K562 (cell line): ENCODE measurements at regions not wholly inside any gene's neighbourhood (a gene's known extent, or its start where the extent isn't known, plus 50 kb on each side); places are given as distances from the start of the nearest gene placed in this dataset.

Experiments used
- ATAC-seq: fragments of 200-7000 bp; cut with Tn5 transposase; 3 replicates; pipeline ENCODE4 v1.9.1; 2020; ENCODE audit warnings: moderate library complexity
- BruUV-seq: library from RNA; stranded (reverse); fragments of 400-500 nt; replicated peaks from 2 replicates; lab custom pipeline; 2021; lab: Mats Ljungman, UMichigan
- CTCF ChIA-PET: fragments of 300-600 bp; formaldehyde crosslinking; extraction: SDS; loops from one replicate; lab custom pipeline; 2021; ENCODE audit warnings: low intra/inter-chr PET ratio; lab: Yijun Ruan, JAX
- POLR2A ChIA-PET: fragments of 300-600, 350-650 bp; sonication (Branson Sonifier 250); formaldehyde crosslinking; extraction: SDS; loops from one replicate; lab custom pipeline; 2021; ENCODE audit warnings: antibody characterized with exemption, inconsistent platforms; lab: Yijun Ruan, JAX
- DNase-seq, 4 experiments: peaks; one replicate each; pipeline versions ENCODE4 v3.0.0 to v3.0.0-alpha.2; 2011 to 2018; ENCODE audit warnings: low spot score in 3 of 4, mixed read lengths in 3 of 4; ENCODE audit errors: extremely low read depth in 1 of 4
- FAIRE-seq: peaks from 2 replicates; lab custom pipeline; 2011; peaks lifted over from hg19 to GRCh38; lab: Jason Lieb, UNC
- H2AFZ ChIP-seq: 2 replicates; pipeline ENCODE4 v1.6.0; 2011; ENCODE audit warnings: low read depth, low read length, control low read depth, inconsistent platforms
- H3K27ac ChIP-seq: fragments of 200-600 bp; 3 replicates; pipeline ENCODE4 v1.8.0; 2011; ENCODE audit warnings: low read depth, mild to moderate bottlenecking, control low read depth, inconsistent platforms, low read length, moderate library complexity, mixed read lengths; ENCODE audit errors: extremely low read depth
- H3K27me3 ChIP-seq, 2 experiments: fragments of 300-600 bp in 1 of 2; 2 replicates in 1 of 2; 3 replicates in 1 of 2; pipeline versions ENCODE4 v1.6.0 to v1.8.0; 2011; ENCODE audit warnings: inconsistent platforms in 2 of 2, low read length in 2 of 2, mild to moderate bottlenecking in 1 of 2, mixed read lengths in 1 of 2, moderate library complexity in 1 of 2; ENCODE audit not compliant: control insufficient read depth in 2 of 2, insufficient read depth in 2 of 2
- H3K36me3 ChIP-seq: fragments of 300-600 bp; 3 replicates; pipeline ENCODE4 v1.8.0; 2011; ENCODE audit warnings: mild to moderate bottlenecking, low read length, inconsistent platforms; ENCODE audit not compliant: control insufficient read depth, insufficient read depth
- H3K4me1 ChIP-seq, 2 experiments: fragments of 200-600 bp in 1 of 2; replicated peaks in 1 of 2; 2 replicates in 1 of 2; 3 replicates in 1 of 2; pipeline versions ENCODE4 v1.5.1 to v1.8.0; 2011; ENCODE audit warnings: inconsistent platforms in 2 of 2, low read length in 2 of 2, mild to moderate bottlenecking in 1 of 2, mixed read lengths in 1 of 2, moderate library complexity in 1 of 2; ENCODE audit not compliant: control insufficient read depth in 2 of 2, insufficient read depth in 2 of 2
- H3K4me2 ChIP-seq: 2 replicates; pipeline ENCODE4 v1.6.1; 2011; ENCODE audit warnings: low read length, control low read depth, inconsistent platforms, mixed read lengths; ENCODE audit not compliant: insufficient read depth
- H3K4me3 ChIP-seq: fragments of 200-600 bp; sonication (generic), shearing (Covaris generic); 2 replicates; pipeline ENCODE4 v1.5.1; 2016; ENCODE audit warnings: control low read depth, inconsistent platforms
- H3K79me2 ChIP-seq: fragments of 200-600 bp; 3 replicates; pipeline ENCODE4 v1.8.0; 2011; ENCODE audit warnings: low read length, inconsistent platforms; ENCODE audit not compliant: control insufficient read depth, insufficient read depth
- H3K9ac ChIP-seq, 2 experiments: 2 replicates each; pipeline versions ENCODE4 v1.6.0 to v1.6.1; 2011; ENCODE audit warnings: low read depth in 2 of 2, low read length in 2 of 2, control low read depth in 1 of 2, inconsistent platforms in 1 of 2, mild to moderate bottlenecking in 1 of 2, mixed read lengths in 1 of 2; ENCODE audit not compliant: insufficient read depth in 1 of 2
- H3K9me1 ChIP-seq: one replicate; pipeline ENCODE4 v1.6.0; 2011; ENCODE audit warnings: inconsistent platforms, mild to moderate bottlenecking, low read length, moderate library complexity; ENCODE audit not compliant: control insufficient read depth, insufficient read depth
- H3K9me3 ChIP-seq: replicated peaks from 2 replicates; pipeline ENCODE4 v1.5.1; 2011; ENCODE audit warnings: low read depth, low read length, inconsistent platforms; ENCODE audit not compliant: control insufficient read depth, insufficient read depth
- H4K20me1 ChIP-seq: replicated peaks from 2 replicates; pipeline ENCODE4 v1.6.1; 2011; ENCODE audit warnings: low read length, inconsistent platforms, mixed read lengths; ENCODE audit not compliant: control insufficient read depth, insufficient read depth
- DIDO1 ChIP-seq: fragments of 450-650 bp; IDR thresholded peaks from 2 replicates; pipeline ENCODE4 v1.6.1; 2016; ENCODE audit warnings: low read depth, missing biosample characterization, missing genetic modification characterization
- FOXA1 ChIP-seq: fragments of 450-650 bp; IDR thresholded peaks from 2 replicates; pipeline ENCODE4 v1.6.1; 2016; ENCODE audit warnings: mild to moderate bottlenecking, borderline replicate concordance
- MAFG ChIP-seq: fragments of 450-650 bp; conservative IDR thresholded peaks from 2 replicates; pipeline ENCODE4 v1.6.1; 2016; ENCODE audit warnings: missing genetic modification characterization, missing compliant biosample characterization
- PHF20 ChIP-seq: fragments of 450-650 bp; IDR thresholded peaks from 2 replicates; pipeline ENCODE4 v1.6.1; 2018; ENCODE audit not compliant: partially characterized antibody
- ZNF121 ChIP-seq: sonication (generic); formaldehyde crosslinking; conservative IDR thresholded peaks from 2 replicates; pipeline ENCODE4 v1.8.0; 2022; ENCODE audit warnings: missing genetic modification reagents
- ZNF583 ChIP-seq: fragments of 250-450 bp; sonication (Bioruptor Pico); IDR thresholded peaks from 2 replicates; pipeline ENCODE4 v1.4.0; 2020
- WGBS: fragments of 100-300 bp; shearing (Covaris generic); methylation state at CpG from one replicate; pipeline ENCODE4 v1.1.6; 2016; ENCODE audit warnings: low coverage, mixed read lengths; ENCODE audit not compliant: insufficient coverage; ENCODE audit errors: missing lambda C conversion rate; 5-methylcytosine and 5-hydroxymethylcytosine counted together
- in situ Hi-C: fragments of 300-500 bp; cut with MboI; formaldehyde crosslinking; loops from 4 replicates; pipeline ENCODE4 v1.15.0; 2018; ENCODE audit warnings: inconsistent platforms, mixed read lengths
- intact Hi-C: fragments of 100-400 bp; cut with micrococcal nuclease; formaldehyde crosslinking; loops from 2 replicates; pipeline ENCODE4 v1.14.2; 2022
- TF ChIP-seq, protein P1 (sequence below): sonication (generic); formaldehyde crosslinking; IDR thresholded peaks from 2 replicates; pipeline ENCODE4 v1.8.0; 2023; ENCODE audit warnings: mild to moderate bottlenecking, missing genetic modification reagents
- TF ChIP-seq, protein P2 (sequence below): fragments of 250-450 bp; sonication (Bioruptor Pico); IDR thresholded peaks from 2 replicates; pipeline ENCODE4 v1.9.0; 2021; ENCODE audit warnings: mild to moderate bottlenecking
- TF ChIP-seq, protein P3 (sequence below), 2 experiments: fragments of 250-450 bp in 1 of 2; fragments of 450-650 bp in 1 of 2; sonication (Bioruptor Pico) in 1 of 2; IDR thresholded peaks; 2 replicates each; pipeline versions ENCODE4 v1.6.1 to v1.8.0; 2016 to 2021; ENCODE audit warnings: mild to moderate bottlenecking in 2 of 2, moderate library complexity in 2 of 2, missing compliant biosample characterization in 1 of 2, missing genetic modification characterization in 1 of 2
- TF ChIP-seq, protein P4 (sequence below): sonication (generic); formaldehyde crosslinking; IDR thresholded peaks from 2 replicates; pipeline ENCODE4 v1.8.0; 2022; ENCODE audit warnings: mild to moderate bottlenecking, missing genetic modification reagents

DNA sequence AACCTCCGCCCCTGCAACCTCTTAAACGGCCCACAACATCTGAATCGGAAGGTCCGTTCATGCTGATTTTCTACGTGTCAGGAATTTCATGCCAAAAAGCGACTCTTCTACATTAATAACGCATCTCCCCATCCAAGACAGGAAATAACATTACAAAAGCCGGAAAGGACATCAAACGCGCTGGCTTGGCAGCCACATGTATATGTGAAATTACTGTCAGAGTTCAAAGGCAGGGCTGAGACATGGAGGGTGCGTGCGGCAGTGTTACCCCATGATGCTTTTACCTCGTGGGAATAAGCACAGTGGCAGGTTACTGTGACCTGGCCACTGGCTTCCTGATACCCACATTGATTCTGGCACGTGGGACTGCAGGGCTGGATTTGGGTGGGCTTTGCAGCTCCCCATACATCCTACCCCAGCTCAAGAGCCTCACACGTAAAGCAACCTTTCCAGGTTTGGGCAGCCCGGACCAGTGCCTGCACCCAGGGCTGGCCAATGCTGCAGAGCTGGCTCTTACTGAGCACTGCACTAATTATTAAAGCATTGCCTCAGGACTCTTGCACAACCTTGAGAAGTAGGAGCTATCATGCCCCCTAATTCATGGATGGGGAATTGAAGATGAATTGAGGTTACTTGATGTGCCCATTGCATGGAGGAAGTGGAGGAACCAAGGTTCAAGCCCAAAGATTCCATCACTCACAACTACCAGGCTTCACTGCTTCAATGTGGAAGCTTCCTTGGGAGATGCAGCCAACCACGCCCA, 120.6 kb upstream of the FOXF1 start:
- Histone ChIP-seq H3K4me1 (no peaks in the 10 kb centered on the region), H3K79me2 (no peaks in the 10 kb centered on the region), H3K4me3 (no peak overlapping the region), H3K36me3 (no peaks in the 10 kb centered on the region), H2AFZ (no peak overlapping the region), H3K27ac (no peak overlapping the region), H3K27me3 (peaks cover 20 to 44% of the 10 kb centered on the region in 2 experiments), H3K4me2 (no peak overlapping the region), H3K9me1 (no peaks in the 10 kb centered on the region), H3K9ac (no peak overlapping the region), H4K20me1 (no peaks in the 10 kb centered on the region), H3K9me3 (no peaks in the 10 kb centered on the region)
- TF ChIP-seq, protein P1, sequence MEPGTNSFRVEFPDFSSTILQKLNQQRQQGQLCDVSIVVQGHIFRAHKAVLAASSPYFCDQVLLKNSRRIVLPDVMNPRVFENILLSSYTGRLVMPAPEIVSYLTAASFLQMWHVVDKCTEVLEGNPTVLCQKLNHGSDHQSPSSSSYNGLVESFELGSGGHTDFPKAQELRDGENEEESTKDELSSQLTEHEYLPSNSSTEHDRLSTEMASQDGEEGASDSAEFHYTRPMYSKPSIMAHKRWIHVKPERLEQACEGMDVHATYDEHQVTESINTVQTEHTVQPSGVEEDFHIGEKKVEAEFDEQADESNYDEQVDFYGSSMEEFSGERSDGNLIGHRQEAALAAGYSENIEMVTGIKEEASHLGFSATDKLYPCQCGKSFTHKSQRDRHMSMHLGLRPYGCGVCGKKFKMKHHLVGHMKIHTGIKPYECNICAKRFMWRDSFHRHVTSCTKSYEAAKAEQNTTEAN = no peak
- TF ChIP-seq FOXA1 (no peak), DIDO1 (tag) (no peak), ZNF583 (CRISPR knock-in tag) (no peak), MAFG (tag) (no peak), ZNF121 (no peak), PHF20 (no peak)
- TF ChIP-seq, protein P2, sequence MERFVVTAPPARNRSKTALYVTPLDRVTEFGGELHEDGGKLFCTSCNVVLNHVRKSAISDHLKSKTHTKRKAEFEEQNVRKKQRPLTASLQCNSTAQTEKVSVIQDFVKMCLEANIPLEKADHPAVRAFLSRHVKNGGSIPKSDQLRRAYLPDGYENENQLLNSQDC (CRISPR knock-in tag) = no peak
- TF ChIP-seq, protein P3, sequence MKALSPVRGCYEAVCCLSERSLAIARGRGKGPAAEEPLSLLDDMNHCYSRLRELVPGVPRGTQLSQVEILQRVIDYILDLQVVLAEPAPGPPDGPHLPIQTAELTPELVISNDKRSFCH (CRISPR knock-in tag; IDR thresholded peaks at IDR 0.05) = no peak
- TF ChIP-seq, protein P3 (tag; IDR thresholded peaks at IDR 0.05) = no peak
- TF ChIP-seq, protein P4, sequence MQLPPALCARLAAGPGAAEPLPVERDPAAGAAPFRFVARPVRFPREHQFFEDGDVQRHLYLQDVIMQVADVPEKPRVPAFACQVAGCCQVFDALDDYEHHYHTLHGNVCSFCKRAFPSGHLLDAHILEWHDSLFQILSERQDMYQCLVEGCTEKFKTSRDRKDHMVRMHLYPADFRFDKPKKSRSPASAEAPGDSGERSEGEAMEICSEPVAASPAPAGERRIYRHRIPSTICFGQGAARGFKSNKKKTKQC (CRISPR knock-in tag) = no peak
- FAIRE-seq (peak; percentile 23), ATAC-seq (no peak), DNase-seq (no peak)
- CTCF ChIA-PET = no interaction called here
- intact Hi-C loops = no loop called here
- POLR2A ChIA-PET = interaction anchor here (1.8 kb wide), 1 partner anchor 10 kb away, joined by 4 read pairs; no protein-coding TSS in a partner anchor
- in situ Hi-C loops = no loop called here
- BruUV-seq = no TSS peak
- whole genome bisulfite sequencing = under 1% methylated on average over 17 of the region's 17 CpGs
